ENCODE measurements at regions not wholly inside any gene's neighbourhood (a gene's known extent, or its start where the extent isn't known, plus 50 kb on each side); places are given as distances from the start of the nearest gene placed in this dataset.

GRCh38 chrX:38890326-38890725, 89.1 kb downstream of the MID1IP1 start:
- TF ChIP-seq CTCF (IDR thresholded peaks at IDR 0.05 in 2 of 3, conservative IDR thresholded peaks at IDR 0.05 in 1 of 3; ENCODE audit: borderline replicate concordance in 1 of 3, insufficient read depth in 1 of 3, low read depth in 2 of 3, low read length in 2 of 3) (no peak), MAX (IDR thresholded peaks at IDR 0.05) (no peak), POLR2A (IDR thresholded peaks at IDR 0.05; ENCODE audit: borderline replicate concordance, extremely low read depth, insufficient read depth, insufficient read length) (no peak), POLR2AphosphoS5 (IDR thresholded peaks at IDR 0.05; ENCODE audit: low read depth, low read length) (no peak), SIN3A (IDR thresholded peaks at IDR 0.05; ENCODE audit: low read depth) (no peak), ZBTB33 (IDR thresholded peaks at IDR 0.05; ENCODE audit: extremely low read depth, insufficient replicate concordance, low read length) (no peak), ZNF274 (IDR thresholded peaks at IDR 0.05; ENCODE audit: low read depth, low read length) (no peak), EZH2phosphoT487 (IDR thresholded peaks at IDR 0.05; ENCODE audit: borderline replicate concordance) (no peak), REST (IDR thresholded peaks at IDR 0.05; ENCODE audit: low read depth) (no peak), EZH2 (IDR thresholded peaks at IDR 0.05) (no peak), ELF1 (IDR thresholded peaks at IDR 0.05; ENCODE audit: borderline replicate concordance, low read depth) (no peak)

Data from HCT116 (cell line).